ENCODE measurements at regions not wholly inside any gene's neighbourhood (a gene's known extent, or its start where the extent isn't known, plus 50 kb on each side); places are given as distances from the start of the nearest gene placed in this dataset.

DNA sequence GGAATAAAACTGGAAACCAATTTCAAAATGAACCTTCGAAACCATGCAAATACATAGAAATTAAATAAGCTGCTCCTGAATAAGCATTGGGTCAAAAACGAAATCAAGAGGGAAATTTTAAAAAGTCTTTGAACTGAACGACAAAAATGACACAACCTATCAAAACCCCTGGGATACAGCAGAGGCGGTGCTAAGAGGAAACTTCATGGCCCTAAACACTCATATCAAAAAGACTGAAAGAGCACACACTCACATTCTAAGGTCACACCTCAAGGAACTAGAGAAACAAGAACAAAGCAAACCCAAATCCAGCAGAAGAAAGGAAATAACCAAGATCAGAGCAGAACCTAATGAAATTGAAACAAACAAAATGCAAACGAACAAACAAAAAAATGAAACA, 85.2 kb upstream of the CDC42BPA start:
- no peaks in the 10 kb centered on the region for H3K36me3 ChIP-seq (ENCODE audit: insufficient read depth, low read length)
- no peak overlapping the region for H3K27ac ChIP-seq (ENCODE audit: low read length)
- no peaks in the 10 kb centered on the region for H4K20me1 ChIP-seq (ENCODE audit: insufficient read depth)
- no peak overlapping the region for H3K4me3 ChIP-seq (ENCODE audit: low read length)
- no peak overlapping the region for H3K4me2 ChIP-seq (ENCODE audit: low read length)
- H3K9ac ChIP-seq (ENCODE audit: low read length) = no peak overlapping the region
- no peaks in the 10 kb centered on the region for H3K27me3 ChIP-seq (ENCODE audit: insufficient read depth, low read depth, low read length)
- no peaks in the 10 kb centered on the region for H3K79me2 ChIP-seq (replicated peaks; ENCODE audit: insufficient read depth, low read length)
- TF ChIP-seq RAD21 (conservative IDR thresholded peaks at IDR 0.05) = no peak
- TF ChIP-seq EP300 (conservative IDR thresholded peaks at IDR 0.05; ENCODE audit: poor library complexity, severe bottlenecking) = no peak
- TF ChIP-seq, protein P1, sequence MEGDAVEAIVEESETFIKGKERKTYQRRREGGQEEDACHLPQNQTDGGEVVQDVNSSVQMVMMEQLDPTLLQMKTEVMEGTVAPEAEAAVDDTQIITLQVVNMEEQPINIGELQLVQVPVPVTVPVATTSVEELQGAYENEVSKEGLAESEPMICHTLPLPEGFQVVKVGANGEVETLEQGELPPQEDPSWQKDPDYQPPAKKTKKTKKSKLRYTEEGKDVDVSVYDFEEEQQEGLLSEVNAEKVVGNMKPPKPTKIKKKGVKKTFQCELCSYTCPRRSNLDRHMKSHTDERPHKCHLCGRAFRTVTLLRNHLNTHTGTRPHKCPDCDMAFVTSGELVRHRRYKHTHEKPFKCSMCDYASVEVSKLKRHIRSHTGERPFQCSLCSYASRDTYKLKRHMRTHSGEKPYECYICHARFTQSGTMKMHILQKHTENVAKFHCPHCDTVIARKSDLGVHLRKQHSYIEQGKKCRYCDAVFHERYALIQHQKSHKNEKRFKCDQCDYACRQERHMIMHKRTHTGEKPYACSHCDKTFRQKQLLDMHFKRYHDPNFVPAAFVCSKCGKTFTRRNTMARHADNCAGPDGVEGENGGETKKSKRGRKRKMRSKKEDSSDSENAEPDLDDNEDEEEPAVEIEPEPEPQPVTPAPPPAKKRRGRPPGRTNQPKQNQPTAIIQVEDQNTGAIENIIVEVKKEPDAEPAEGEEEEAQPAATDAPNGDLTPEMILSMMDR (IDR thresholded peaks at IDR 0.05; ENCODE audit: poor library complexity, severe bottlenecking) = no peak
- TF ChIP-seq TAF1 (IDR thresholded peaks at IDR 0.05; ENCODE audit: low read depth) = no peak
- TF ChIP-seq POLR2AphosphoS5 (IDR thresholded peaks at IDR 0.05) = no peak
- TF ChIP-seq EZH2 (IDR thresholded peaks at IDR 0.05; ENCODE audit: borderline replicate concordance, insufficient read depth, low read length, poor library complexity, severe bottlenecking) = no peak
- TF ChIP-seq, protein P2, sequence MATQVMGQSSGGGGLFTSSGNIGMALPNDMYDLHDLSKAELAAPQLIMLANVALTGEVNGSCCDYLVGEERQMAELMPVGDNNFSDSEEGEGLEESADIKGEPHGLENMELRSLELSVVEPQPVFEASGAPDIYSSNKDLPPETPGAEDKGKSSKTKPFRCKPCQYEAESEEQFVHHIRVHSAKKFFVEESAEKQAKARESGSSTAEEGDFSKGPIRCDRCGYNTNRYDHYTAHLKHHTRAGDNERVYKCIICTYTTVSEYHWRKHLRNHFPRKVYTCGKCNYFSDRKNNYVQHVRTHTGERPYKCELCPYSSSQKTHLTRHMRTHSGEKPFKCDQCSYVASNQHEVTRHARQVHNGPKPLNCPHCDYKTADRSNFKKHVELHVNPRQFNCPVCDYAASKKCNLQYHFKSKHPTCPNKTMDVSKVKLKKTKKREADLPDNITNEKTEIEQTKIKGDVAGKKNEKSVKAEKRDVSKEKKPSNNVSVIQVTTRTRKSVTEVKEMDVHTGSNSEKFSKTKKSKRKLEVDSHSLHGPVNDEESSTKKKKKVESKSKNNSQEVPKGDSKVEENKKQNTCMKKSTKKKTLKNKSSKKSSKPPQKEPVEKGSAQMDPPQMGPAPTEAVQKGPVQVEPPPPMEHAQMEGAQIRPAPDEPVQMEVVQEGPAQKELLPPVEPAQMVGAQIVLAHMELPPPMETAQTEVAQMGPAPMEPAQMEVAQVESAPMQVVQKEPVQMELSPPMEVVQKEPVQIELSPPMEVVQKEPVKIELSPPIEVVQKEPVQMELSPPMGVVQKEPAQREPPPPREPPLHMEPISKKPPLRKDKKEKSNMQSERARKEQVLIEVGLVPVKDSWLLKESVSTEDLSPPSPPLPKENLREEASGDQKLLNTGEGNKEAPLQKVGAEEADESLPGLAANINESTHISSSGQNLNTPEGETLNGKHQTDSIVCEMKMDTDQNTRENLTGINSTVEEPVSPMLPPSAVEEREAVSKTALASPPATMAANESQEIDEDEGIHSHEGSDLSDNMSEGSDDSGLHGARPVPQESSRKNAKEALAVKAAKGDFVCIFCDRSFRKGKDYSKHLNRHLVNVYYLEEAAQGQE (IDR thresholded peaks at IDR 0.05; ENCODE audit: borderline replicate concordance) = no peak
- no peaks in the 10 kb centered on the region for H3K9me2 ChIP-seq (ENCODE audit: insufficient read depth, low read length)
- no peak overlapping the region for H2AFZ ChIP-seq (ENCODE audit: low read depth, low read length)
- H3F3A ChIP-seq (ENCODE audit: insufficient read depth, low read length, poor library complexity, severe bottlenecking) = no peaks in the 10 kb centered on the region
- no peaks in the 10 kb centered on the region for H3K9me3 ChIP-seq (ENCODE audit: low read length)

DNA sequence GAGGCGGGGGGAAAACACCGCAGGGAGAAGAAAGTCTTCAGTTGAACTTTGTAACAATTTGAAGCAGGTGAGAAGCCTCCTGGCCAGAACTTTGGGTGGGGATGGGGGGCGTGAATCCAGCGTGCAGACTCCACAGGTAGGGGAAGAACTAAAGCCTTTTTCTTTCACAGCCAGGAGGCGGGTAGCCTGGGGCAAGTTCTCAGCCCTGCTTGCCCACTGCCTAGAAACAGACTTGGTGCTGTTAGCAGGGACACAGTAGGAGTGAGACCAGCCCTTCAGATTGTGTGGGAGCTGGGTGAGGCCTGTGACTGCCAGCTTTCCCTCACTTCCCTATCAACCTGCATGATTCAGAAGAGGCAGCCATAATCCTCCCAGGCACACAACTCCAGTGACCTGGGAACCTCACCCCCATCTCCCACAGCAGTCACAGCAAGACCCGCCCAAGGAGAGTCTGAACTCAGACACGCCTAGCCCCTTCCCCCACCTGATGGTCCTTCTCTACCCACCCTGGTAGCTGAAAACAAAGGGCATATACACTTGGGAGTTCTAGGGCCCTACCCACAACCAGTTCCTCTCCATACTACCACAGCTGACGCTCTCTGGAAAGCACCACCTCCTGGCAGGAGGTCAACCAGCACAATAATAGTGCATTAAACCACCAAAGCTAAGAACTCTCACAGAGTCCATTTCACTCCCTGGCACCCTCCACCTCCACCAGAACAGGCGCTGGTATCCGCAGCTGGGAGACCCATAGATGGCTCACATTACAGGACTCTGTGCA, 83.5 kb upstream of the CDC42BPA start:
- no peak overlapping the region for H3K9ac ChIP-seq (ENCODE audit: low read length)
- TF ChIP-seq POLR2AphosphoS5 (IDR thresholded peaks at IDR 0.05) (no peak), EP300 (conservative IDR thresholded peaks at IDR 0.05; ENCODE audit: poor library complexity, severe bottlenecking) (no peak), TAF1 (IDR thresholded peaks at IDR 0.05; ENCODE audit: low read depth) (no peak), MXI1 (conservative IDR thresholded peaks at IDR 0.05; ENCODE audit: poor library complexity, severe bottlenecking) (no peak)
- TF ChIP-seq, protein P1 (IDR thresholded peaks at IDR 0.05; ENCODE audit: poor library complexity, severe bottlenecking) = no peak
- TF ChIP-seq, protein P2 (IDR thresholded peaks at IDR 0.05; ENCODE audit: borderline replicate concordance) = no peak
- no peak overlapping the region for H3K4me3 ChIP-seq (ENCODE audit: low read length)
- no peak overlapping the region for H3K4me2 ChIP-seq (ENCODE audit: low read length)
- no peaks in the 10 kb centered on the region for H3K9me2 ChIP-seq (ENCODE audit: insufficient read depth, low read length)
- H3K27ac ChIP-seq (ENCODE audit: low read length) = no peak overlapping the region
- no peak overlapping the region for H2AFZ ChIP-seq (ENCODE audit: low read depth, low read length)
- no peaks in the 10 kb centered on the region for H3K9me3 ChIP-seq (ENCODE audit: low read length)
- H3K79me2 ChIP-seq (replicated peaks; ENCODE audit: insufficient read depth, low read length) = no peaks in the 10 kb centered on the region
- no peaks in the 10 kb centered on the region for H3K36me3 ChIP-seq (ENCODE audit: insufficient read depth, low read length)
- H3F3A ChIP-seq (ENCODE audit: insufficient read depth, low read length, poor library complexity, severe bottlenecking) = no peaks in the 10 kb centered on the region
- no peaks in the 10 kb centered on the region for H4K20me1 ChIP-seq (ENCODE audit: insufficient read depth)
- H3K27me3 ChIP-seq (ENCODE audit: insufficient read depth, low read depth, low read length) = no peaks in the 10 kb centered on the region

Data from neural cell (in vitro differentiated cells).